Fibroblast of villous mesenchyme (primary cell): ENCODE measurements at regions not wholly inside any gene's neighbourhood (a gene's known extent, or its start where the extent isn't known, plus 50 kb on each side); places are given as distances from the start of the nearest gene placed in this dataset.

Source experiments
- DNase-seq: peaks from one replicate; pipeline ENCODE4 v3.0.0-alpha.2; 2010; ENCODE audit warnings: low read depth
- H3K4me3 ChIP-seq: 2 replicates; pipeline ENCODE4 v1.5.1; 2011; ENCODE audit warnings: low read depth, mild to moderate bottlenecking, low read length
- CTCF ChIP-seq: IDR thresholded peaks from 2 replicates; pipeline ENCODE4 v1.5.1; 2012; ENCODE audit warnings: low read depth, mild to moderate bottlenecking, low read length; ENCODE audit not compliant: insufficient read depth

- no peak for TF ChIP-seq CTCF
- no peak for DNase-seq
- H3K4me3 ChIP-seq = no peak overlapping the region
Measured at GRCh38 chr10:129373718-129374117, 93.3 kb upstream of the MGMT start.

- no peak for DNase-seq
- TF ChIP-seq CTCF = no peak
Measured at GRCh38 chr10:129375171-129375570, 91.9 kb upstream of the MGMT start.

GRCh38 chr10:129375912-129376311 is 91.1 kb upstream of the MGMT start:
- H3K4me3 ChIP-seq = no peak overlapping the region
- TF ChIP-seq CTCF = no peak
- no peak for DNase-seq

More at GRCh38 chr10:129375171-129375570, 91.9 kb upstream of the MGMT start:
- H3K4me3 ChIP-seq = no peak overlapping the region

- H3K4me3 ChIP-seq = no peak overlapping the region
- no peak for DNase-seq
- no peak for TF ChIP-seq CTCF
Measured at GRCh38 chr10:129380279-129380678, 86.8 kb upstream of the MGMT start.

GRCh38 chr10:129381741-129382140 is 85.3 kb upstream of the MGMT start:
- TF ChIP-seq CTCF = no peak
- no peak for DNase-seq
- H3K4me3 ChIP-seq = no peak overlapping the region

- no peak overlapping the region for H3K4me3 ChIP-seq
- TF ChIP-seq CTCF = no peak
- no peak for DNase-seq
Measured at GRCh38 chr10:129382401-129382800, 84.6 kb upstream of the MGMT start.

GRCh38 chr10:129383651-129384050 is 83.4 kb upstream of the MGMT start:
- no peak for DNase-seq
- H3K4me3 ChIP-seq = no peak overlapping the region
- no peak for TF ChIP-seq CTCF
